Right lobe of liver (tissue), 6 donors: ENCODE measurements at regions not wholly inside any gene's neighbourhood (a gene's known extent, or its start where the extent isn't known, plus 50 kb on each side); places are given as distances from the start of the nearest gene placed in this dataset.

Source experiments
- ATAC-seq, 4 donors: fragments of 200-7000 bp; cut with Tn5 transposase; one replicate each; pipeline ENCODE4 v1.9.1; 2020; ENCODE audit warnings: mild to moderate bottlenecking in 4 of 4, moderate library complexity in 4 of 4
- DNase-seq, 3 donors: peaks; one replicate each; pipeline ENCODE4 v3.0.0-alpha.2; 2020
- H3K27ac ChIP-seq, 3 donors: fragments of 200-600 bp; one replicate each; pipeline ENCODE4 v1.8.0; 2022
- H3K27me3 ChIP-seq, 2 donors: fragments of 200-600 bp; one replicate each; pipeline ENCODE4 v1.8.0; 2022
- H3K36me3 ChIP-seq, 4 donors: fragments of 200-600 bp; sonication (generic) in 1 of 4; one replicate each; pipeline versions ENCODE4 v1.5.1 to v1.8.0; 2017 to 2022; ENCODE audit warnings: control low read depth in 1 of 4
- H3K4me1 ChIP-seq, 4 donors: fragments of 200-600 bp; sonication (generic) in 1 of 4; one replicate each; pipeline versions ENCODE4 v1.5.1 to v1.8.0; 2017 to 2022; ENCODE audit warnings: control low read depth in 1 of 4
- H3K4me3 ChIP-seq, 3 donors: fragments of 200-600 bp; one replicate each; pipeline ENCODE4 v1.8.0; 2022
- H3K9me3 ChIP-seq, 4 donors: fragments of 200-600 bp; sonication (generic) in 1 of 4; one replicate each; pipeline versions ENCODE4 v1.5.1 to v1.8.0; 2017 to 2022; ENCODE audit warnings: control low read depth in 1 of 4
- POLR2A ChIP-seq: fragments of 450-650 bp; IDR thresholded peaks from one replicate; pipeline ENCODE4 v1.6.1; 2017; ENCODE audit warnings: antibody characterized with exemption, mild to moderate bottlenecking
- WGBS: methylation state at CpG from one replicate; pipeline ENCODE4 v1.1.6; 2018; ENCODE audit warnings: low coverage, low lambda C conversion rate; ENCODE audit not compliant: insufficient coverage; ENCODE audit errors: missing lambda C conversion rate; 5-methylcytosine and 5-hydroxymethylcytosine counted together
- intact Hi-C, 2 donors: fragments of 100-400 bp; cut with DNase I; formaldehyde crosslinking; loops; one replicate each; pipeline versions ENCODE4 v1.11.2 to v1.14.1; 2022
- TF ChIP-seq, protein P1 (sequence below), 4 donors: fragments of 200-600 bp in 3 of 4; fragments of 450-650 bp in 1 of 4; IDR thresholded peaks; one replicate each; pipeline versions ENCODE4 v1.5.1 to v1.8.0; 2016 to 2022; ENCODE audit warnings: antibody characterized with exemption in 4 of 4, mild to moderate bottlenecking in 2 of 4
- donor health status: DM: no; HTN: yes; CAD: no.
- donor health status: DM: no; HTN: no; CAD: no.
- donor health status: DM: no; HTN: no; CAD: no.
- donor health status: DM: no; HTN: yes; CAD: no.
- donor health status: DM: no; HTN: yes; CAD: no.

GRCh38 chr13:55627221-55627620, 1513.5 kb upstream of the PRR20A start:
- intact Hi-C loops = no loop called here
- Histone ChIP-seq H3K4me1 (no peaks in the 10 kb centered on the region), H3K4me3 (no peak overlapping the region), H3K27ac (no peak overlapping the region), H3K27me3 (no peaks in the 10 kb centered on the region), H3K36me3 (no peaks in the 10 kb centered on the region), H3K9me3 (no peaks in the 10 kb centered on the region)
- WGBS = 54% methylated on average over 2 of the region's 2 CpGs
- ATAC-seq (no peak), DNase-seq (no peak)
- TF ChIP-seq, protein P1, sequence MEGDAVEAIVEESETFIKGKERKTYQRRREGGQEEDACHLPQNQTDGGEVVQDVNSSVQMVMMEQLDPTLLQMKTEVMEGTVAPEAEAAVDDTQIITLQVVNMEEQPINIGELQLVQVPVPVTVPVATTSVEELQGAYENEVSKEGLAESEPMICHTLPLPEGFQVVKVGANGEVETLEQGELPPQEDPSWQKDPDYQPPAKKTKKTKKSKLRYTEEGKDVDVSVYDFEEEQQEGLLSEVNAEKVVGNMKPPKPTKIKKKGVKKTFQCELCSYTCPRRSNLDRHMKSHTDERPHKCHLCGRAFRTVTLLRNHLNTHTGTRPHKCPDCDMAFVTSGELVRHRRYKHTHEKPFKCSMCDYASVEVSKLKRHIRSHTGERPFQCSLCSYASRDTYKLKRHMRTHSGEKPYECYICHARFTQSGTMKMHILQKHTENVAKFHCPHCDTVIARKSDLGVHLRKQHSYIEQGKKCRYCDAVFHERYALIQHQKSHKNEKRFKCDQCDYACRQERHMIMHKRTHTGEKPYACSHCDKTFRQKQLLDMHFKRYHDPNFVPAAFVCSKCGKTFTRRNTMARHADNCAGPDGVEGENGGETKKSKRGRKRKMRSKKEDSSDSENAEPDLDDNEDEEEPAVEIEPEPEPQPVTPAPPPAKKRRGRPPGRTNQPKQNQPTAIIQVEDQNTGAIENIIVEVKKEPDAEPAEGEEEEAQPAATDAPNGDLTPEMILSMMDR (IDR thresholded peaks at IDR 0.05) = no peak
- TF ChIP-seq POLR2A = no peak

GRCh38 chr13:55632402-55632801, 1508.3 kb upstream of the PRR20A start:
- no peaks in the 10 kb centered on the region for H3K27me3 ChIP-seq
- DNase-seq = no peak
- no peak overlapping the region for H3K27ac ChIP-seq
- no peak for ATAC-seq
- H3K4me1 ChIP-seq = no peaks in the 10 kb centered on the region
- no peak for TF ChIP-seq POLR2A
- TF ChIP-seq, protein P1 (IDR thresholded peaks at IDR 0.05) = no peak
- no peak overlapping the region for H3K4me3 ChIP-seq
- intact Hi-C loops = no loop called here
- no peaks in the 10 kb centered on the region for H3K9me3 ChIP-seq
- no peaks in the 10 kb centered on the region for H3K36me3 ChIP-seq

- WGBS = 77% methylated on average over 1 of the region's 1 CpG
- H3K27me3 ChIP-seq = no peaks in the 10 kb centered on the region
- no peak for ATAC-seq
- H3K9me3 ChIP-seq = no peaks in the 10 kb centered on the region
- no peaks in the 10 kb centered on the region for H3K4me1 ChIP-seq
- no peak overlapping the region for H3K4me3 ChIP-seq
- no peak for DNase-seq
- intact Hi-C loops = no loop called here
- H3K27ac ChIP-seq = no peak overlapping the region
- no peaks in the 10 kb centered on the region for H3K36me3 ChIP-seq
- no peak for TF ChIP-seq POLR2A
- TF ChIP-seq, protein P1 (IDR thresholded peaks at IDR 0.05) = no peak
These were observed 1491.2 kb upstream of the PRR20A start for GRCh38 chr13:55649485-55649884.

- DNase-seq (no peak), ATAC-seq (no peak)
- Histone ChIP-seq H3K27ac (no peak overlapping the region), H3K36me3 (no peaks in the 10 kb centered on the region), H3K4me3 (no peak overlapping the region), H3K4me1 (no peaks in the 10 kb centered on the region), H3K27me3 (no peaks in the 10 kb centered on the region), H3K9me3 (no peaks in the 10 kb centered on the region)
- intact Hi-C loops = no loop called here
- WGBS = 72% methylated on average over 5 of the region's 5 CpGs
- TF ChIP-seq, protein P1 (IDR thresholded peaks at IDR 0.05) = no peak
- TF ChIP-seq POLR2A = no peak
These were observed 1488.1 kb upstream of the PRR20A start for GRCh38 chr13:55652657-55653056.

GRCh38 chr13:55653497-55653896, 1487.2 kb upstream of the PRR20A start:
- no peaks in the 10 kb centered on the region for H3K9me3 ChIP-seq
- no peak overlapping the region for H3K27ac ChIP-seq
- H3K36me3 ChIP-seq = no peaks in the 10 kb centered on the region
- no peaks in the 10 kb centered on the region for H3K4me1 ChIP-seq
- TF ChIP-seq, protein P1 (IDR thresholded peaks at IDR 0.05) = no peak
- no peak for TF ChIP-seq POLR2A
- H3K4me3 ChIP-seq = no peak overlapping the region
- WGBS = 49% methylated on average over 3 of the region's 3 CpGs
- intact Hi-C loops = no loop called here
- ATAC-seq = no peak
- H3K27me3 ChIP-seq = no peaks in the 10 kb centered on the region
- no peak for DNase-seq
